ENCODE measurements at regions not wholly inside any gene's neighbourhood (a gene's known extent, or its start where the extent isn't known, plus 50 kb on each side); places are given as distances from the start of the nearest gene placed in this dataset.

- H3K9ac ChIP-seq (ENCODE audit: insufficient read depth in 1 of 2, low read depth in 2 of 2, low read length in 2 of 2) = no peak overlapping the region
- H2AFZ ChIP-seq (ENCODE audit: low read depth, low read length) = no peak overlapping the region
- H3K36me3 ChIP-seq (ENCODE audit: control insufficient read depth, insufficient read depth, low read length) = no peaks in the 10 kb centered on the region
- H3K4me3 ChIP-seq = no peak overlapping the region
- CTCF ChIA-PET (ENCODE audit: low intra/inter-chr PET ratio) = no interaction called here
- no peaks in the 10 kb centered on the region for H3K79me2 ChIP-seq (ENCODE audit: control insufficient read depth, insufficient read depth, low read length)
- 0% methylated on average over 5 of the region's 5 CpGs for WGBS (ENCODE audit: insufficient coverage, low coverage, missing lambda C conversion rate)
- H3K4me2 ChIP-seq (ENCODE audit: insufficient read depth, low read length) = no peak overlapping the region
- in situ Hi-C loops (cut with MboI) = no loop called here
- peaks cover 38 to 87% of the 10 kb centered on the region in 2 experiments for H3K27me3 ChIP-seq (ENCODE audit: control insufficient read depth in 2 of 2, insufficient read depth in 2 of 2, low read length in 2 of 2)
- intact Hi-C loops (cut with micrococcal nuclease) = no loop called here
- no peaks in the 10 kb centered on the region for H4K20me1 ChIP-seq (replicated peaks; ENCODE audit: control insufficient read depth, insufficient read depth, low read length)
- BruUV-seq (replicated peaks) = no TSS peak
- H3K4me1 ChIP-seq (replicated peaks in 1 of 2; ENCODE audit: control insufficient read depth in 2 of 2, insufficient read depth in 2 of 2, low read length in 2 of 2) = no peaks in the 10 kb centered on the region
- DNase-seq (ENCODE audit: extremely low read depth in 1 of 4, low spot score in 3 of 4) (no peak), ATAC-seq (no peak), FAIRE-seq (no peak)
- H3K9me1 ChIP-seq (ENCODE audit: control insufficient read depth, insufficient read depth, low read length) = no peaks in the 10 kb centered on the region
- no peak overlapping the region for H3K27ac ChIP-seq (ENCODE audit: extremely low read depth, low read depth, low read length)
- TF ChIP-seq DIDO1 (tag; IDR thresholded peaks at IDR 0.05; ENCODE audit: low read depth) = no peak
- no peak for TF ChIP-seq NUFIP1 (IDR thresholded peaks at IDR 0.05; ENCODE audit: partially characterized antibody)
- no peak for TF ChIP-seq ZNF561 (CRISPR knock-in tag; conservative IDR thresholded peaks at IDR 0.05)
- no peak for TF ChIP-seq TAF9B (IDR thresholded peaks at IDR 0.05; ENCODE audit: partially characterized antibody)
- TF ChIP-seq ETV6 (IDR thresholded peaks at IDR 0.05; ENCODE audit: borderline replicate concordance in 1 of 2, low read depth in 2 of 2, low read length in 1 of 2) = no peak
- TF ChIP-seq ETV6 (CRISPR knock-in tag; IDR thresholded peaks at IDR 0.05; ENCODE audit: borderline replicate concordance) = no peak
- TF ChIP-seq RBM22 (IDR thresholded peaks at IDR 0.05; ENCODE audit: low read depth, low read length, poor library complexity, severe bottlenecking) = no peak
- TF ChIP-seq CBX8 (IDR thresholded peaks at IDR 0.05; ENCODE audit: borderline replicate concordance, extremely low read depth, low read depth, low read length, poor library complexity, severe bottlenecking) = no peak
- no peak for TF ChIP-seq SP2 (IDR thresholded peaks at IDR 0.05; ENCODE audit: extremely low read depth, low read depth, low read length, poor library complexity, severe bottlenecking)
- no peak for TF ChIP-seq DPF2 (IDR thresholded peaks at IDR 0.05)
- TF ChIP-seq TAL1 (IDR thresholded peaks at IDR 0.05) = no peak
- TF ChIP-seq CHD4 (IDR thresholded peaks at IDR 0.05; ENCODE audit: insufficient read depth, insufficient replicate concordance, low read depth, low read length, poor library complexity, severe bottlenecking) = no peak
- POLR2A ChIA-PET = no interaction called here
- H3K9me3 ChIP-seq (replicated peaks; ENCODE audit: control insufficient read depth, insufficient read depth, low read depth, low read length) = no peaks in the 10 kb centered on the region
Observed at GRCh38 chr4:184955116-184955515, 63.2 kb upstream of the HELT start.

All from K562 (cell line).